Nephron progenitor cell (in vitro differentiated cells): ENCODE measurements at regions not wholly inside any gene's neighbourhood (a gene's known extent, or its start where the extent isn't known, plus 50 kb on each side); places are given as distances from the start of the nearest gene placed in this dataset.

Experiments used
- DNase-seq: peaks from one replicate; pipeline ENCODE4 v3.0.0; 2021
- H3K27ac Mint-ChIP-seq: 2 replicates; pipeline ENCODE4 v1.8.0; 2021; ENCODE audit warnings: mild to moderate bottlenecking, moderate library complexity, mixed read lengths
- H3K27me3 Mint-ChIP-seq: 2 replicates; pipeline ENCODE4 v1.8.0; 2021; ENCODE audit warnings: mild to moderate bottlenecking, low read depth, mixed read lengths; ENCODE audit not compliant: poor library complexity
- H3K36me3 Mint-ChIP-seq: 2 replicates; pipeline ENCODE4 v1.8.0; 2021; ENCODE audit warnings: low read depth, mixed read lengths
- H3K4me1 Mint-ChIP-seq: 2 replicates; pipeline ENCODE4 v1.8.0; 2021; ENCODE audit warnings: mixed read lengths
- H3K4me3 Mint-ChIP-seq: 2 replicates; pipeline ENCODE4 v1.8.0; 2021; ENCODE audit warnings: mild to moderate bottlenecking, moderate library complexity, mixed read lengths
- H3K9me3 Mint-ChIP-seq: 2 replicates; pipeline ENCODE4 v1.8.0; 2021; ENCODE audit warnings: mild to moderate bottlenecking, moderate library complexity, mixed read lengths
- TF ChIP-seq, protein P1 (sequence below): fragments of 200-600 bp; sonication (generic); IDR thresholded peaks from 2 replicates; pipeline ENCODE4 v1.5.0; 2021; ENCODE audit warnings: antibody characterized with exemption

DNA sequence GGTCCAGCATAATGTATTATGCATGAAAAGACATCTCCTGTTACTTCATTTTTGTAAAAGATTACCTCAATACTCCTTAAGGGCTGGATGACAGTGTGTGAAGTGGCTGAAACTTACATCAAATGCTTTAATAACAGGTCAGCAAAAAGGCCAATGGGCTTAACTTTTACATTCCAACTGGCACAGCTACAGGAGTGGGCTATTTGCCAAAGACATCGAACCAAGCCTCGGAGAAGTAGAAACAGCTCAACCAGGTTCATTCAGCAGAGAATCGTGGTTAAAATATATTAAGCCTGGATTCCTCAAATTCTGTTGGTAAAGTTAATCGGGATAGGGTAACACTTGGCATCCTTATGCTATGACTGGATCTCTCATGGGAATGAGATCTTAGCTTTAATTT is 639.7 kb downstream of the TRIML1 start:
- DNase-seq: no peak
- peaks cover 4% of the 10 kb centered on the region for H3K9me3 Mint-ChIP-seq
- H3K4me3 Mint-ChIP-seq: no peak overlapping the region
- peaks cover 15% of the 10 kb centered on the region for H3K4me1 Mint-ChIP-seq
- peaks cover 3% of the 10 kb centered on the region for H3K27me3 Mint-ChIP-seq
- H3K36me3 Mint-ChIP-seq: no peaks in the 10 kb centered on the region
- no peak overlapping the region for H3K27ac Mint-ChIP-seq
- TF ChIP-seq, protein P1, sequence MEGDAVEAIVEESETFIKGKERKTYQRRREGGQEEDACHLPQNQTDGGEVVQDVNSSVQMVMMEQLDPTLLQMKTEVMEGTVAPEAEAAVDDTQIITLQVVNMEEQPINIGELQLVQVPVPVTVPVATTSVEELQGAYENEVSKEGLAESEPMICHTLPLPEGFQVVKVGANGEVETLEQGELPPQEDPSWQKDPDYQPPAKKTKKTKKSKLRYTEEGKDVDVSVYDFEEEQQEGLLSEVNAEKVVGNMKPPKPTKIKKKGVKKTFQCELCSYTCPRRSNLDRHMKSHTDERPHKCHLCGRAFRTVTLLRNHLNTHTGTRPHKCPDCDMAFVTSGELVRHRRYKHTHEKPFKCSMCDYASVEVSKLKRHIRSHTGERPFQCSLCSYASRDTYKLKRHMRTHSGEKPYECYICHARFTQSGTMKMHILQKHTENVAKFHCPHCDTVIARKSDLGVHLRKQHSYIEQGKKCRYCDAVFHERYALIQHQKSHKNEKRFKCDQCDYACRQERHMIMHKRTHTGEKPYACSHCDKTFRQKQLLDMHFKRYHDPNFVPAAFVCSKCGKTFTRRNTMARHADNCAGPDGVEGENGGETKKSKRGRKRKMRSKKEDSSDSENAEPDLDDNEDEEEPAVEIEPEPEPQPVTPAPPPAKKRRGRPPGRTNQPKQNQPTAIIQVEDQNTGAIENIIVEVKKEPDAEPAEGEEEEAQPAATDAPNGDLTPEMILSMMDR: no peak

GRCh38 chr4:188779581-188779980 is 640.3 kb downstream of the TRIML1 start:
- Mint-ChIP-seq H3K27ac (no peak overlapping the region), H3K36me3 (no peaks in the 10 kb centered on the region), H3K9me3 (peaks cover 4% of the 10 kb centered on the region), H3K27me3 (peaks cover 3% of the 10 kb centered on the region), H3K4me3 (no peak overlapping the region), H3K4me1 (peaks cover 16% of the 10 kb centered on the region)
- DNase-seq: no peak
- TF ChIP-seq, protein P1: no peak

DNA sequence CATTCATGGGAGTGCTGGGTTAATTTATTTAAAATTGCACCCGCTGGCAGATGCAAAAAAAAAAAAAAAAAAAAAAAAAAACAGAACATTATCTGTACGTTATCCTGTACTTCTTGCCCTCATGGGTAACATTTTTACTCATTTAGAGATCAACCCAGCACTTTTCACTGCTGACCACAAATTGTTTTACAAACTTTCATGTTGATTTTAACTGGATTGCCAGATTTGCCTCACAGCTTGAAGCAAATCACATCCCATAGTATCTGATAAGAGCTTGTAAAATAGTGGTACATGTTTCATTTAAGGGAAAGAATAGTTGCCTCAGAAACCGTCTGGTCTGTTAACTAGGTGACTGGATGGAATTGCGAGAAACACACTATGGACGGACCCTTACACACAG is 640.8 kb downstream of the TRIML1 start:
- Mint-ChIP-seq H3K4me1 (peaks cover 16% of the 10 kb centered on the region), H3K36me3 (no peaks in the 10 kb centered on the region), H3K27ac (no peak overlapping the region), H3K9me3 (no peaks in the 10 kb centered on the region), H3K27me3 (peaks cover 3% of the 10 kb centered on the region), H3K4me3 (no peak overlapping the region)
- no peak for DNase-seq
- TF ChIP-seq, protein P1: no peak

- Mint-ChIP-seq H3K9me3 (no peaks in the 10 kb centered on the region), H3K27me3 (peaks cover under 1% of the 10 kb centered on the region), H3K27ac (no peak overlapping the region), H3K36me3 (no peaks in the 10 kb centered on the region), H3K4me3 (no peak overlapping the region), H3K4me1 (peaks cover 16% of the 10 kb centered on the region)
- no peak for DNase-seq
- TF ChIP-seq, protein P1: no peak
Measured at GRCh38 chr4:188780686-188781085, 641.4 kb downstream of the TRIML1 start.

DNA sequence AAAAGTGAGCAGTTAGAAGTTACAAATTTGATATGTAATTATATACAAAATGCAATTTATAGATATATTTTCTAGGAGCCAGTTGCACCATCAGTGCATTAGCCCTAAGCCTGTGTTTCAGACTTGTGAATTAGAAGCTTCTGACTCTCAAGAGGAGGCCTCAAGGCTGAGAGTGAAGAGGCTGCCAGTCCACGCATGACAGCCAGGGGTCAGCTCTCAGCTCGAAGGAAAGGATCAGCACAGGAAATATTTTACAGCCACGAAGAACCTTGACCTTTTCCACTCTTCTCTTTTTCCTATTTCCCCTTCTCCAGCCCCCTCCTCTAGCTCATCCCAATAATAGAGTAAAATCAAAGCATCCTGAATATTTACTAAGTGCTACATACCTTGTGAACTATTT is 642.4 kb downstream of the TRIML1 start:
- DNase-seq: peak; percentile 14
- no peak overlapping the region for H3K27ac Mint-ChIP-seq
- peaks cover 16% of the 10 kb centered on the region for H3K4me1 Mint-ChIP-seq
- no peaks in the 10 kb centered on the region for H3K36me3 Mint-ChIP-seq
- no peaks in the 10 kb centered on the region for H3K9me3 Mint-ChIP-seq
- no peaks in the 10 kb centered on the region for H3K27me3 Mint-ChIP-seq
- TF ChIP-seq, protein P1: peak; percentile 37
- no peak overlapping the region for H3K4me3 Mint-ChIP-seq

DNA sequence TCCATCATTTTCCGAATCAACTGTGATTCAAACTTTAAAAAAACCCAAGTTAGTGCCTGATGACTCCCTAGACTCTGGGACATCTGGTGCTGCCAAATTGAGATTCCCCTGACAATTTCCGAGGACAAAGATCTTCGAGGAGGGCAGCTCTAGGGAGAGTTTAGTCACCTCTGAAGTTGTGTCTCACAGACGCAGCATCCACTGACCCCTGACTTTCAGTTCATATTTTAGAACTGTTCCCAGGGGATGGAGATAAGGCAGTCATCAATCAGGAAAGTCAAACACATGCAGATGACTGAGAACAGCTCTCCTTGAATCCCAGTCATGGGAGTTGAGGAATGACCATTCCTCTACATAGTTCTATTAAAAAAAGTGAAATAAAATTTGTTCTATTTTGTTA is 643.9 kb downstream of the TRIML1 start:
- H3K36me3 Mint-ChIP-seq: no peaks in the 10 kb centered on the region
- peak overlapping the region; percentile 16 for H3K27ac Mint-ChIP-seq
- TF ChIP-seq, protein P1: no peak
- DNase-seq: no peak
- H3K27me3 Mint-ChIP-seq: no peaks in the 10 kb centered on the region
- no peak overlapping the region for H3K4me3 Mint-ChIP-seq
- H3K9me3 Mint-ChIP-seq: no peaks in the 10 kb centered on the region
- peaks cover 16% of the 10 kb centered on the region for H3K4me1 Mint-ChIP-seq
